ENCODE measurements at regions not wholly inside any gene's neighbourhood (a gene's known extent, or its start where the extent isn't known, plus 50 kb on each side); places are given as distances from the start of the nearest gene placed in this dataset.

DNA sequence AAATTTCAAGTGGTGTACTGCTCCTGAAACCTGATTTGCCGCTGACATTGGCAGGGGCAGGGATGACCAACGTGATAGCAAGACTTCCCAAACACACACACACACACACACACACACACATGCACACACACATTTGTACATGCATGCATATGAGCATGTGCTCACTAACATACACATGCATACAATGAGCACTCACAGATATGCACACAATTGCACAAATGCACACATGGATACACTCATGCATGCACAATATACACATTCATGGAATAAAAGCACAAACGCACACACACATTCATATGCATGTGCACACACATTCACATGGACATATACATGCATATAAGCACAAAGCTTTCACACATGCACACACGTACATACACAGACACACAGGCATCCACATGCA lies 181.2 kb upstream of the ZNF618 start:
- in situ Hi-C loops (cut with MboI; ENCODE audit: low sequenced_read_pairs): no loop called here

- in situ Hi-C loops (cut with MboI; ENCODE audit: low sequenced_read_pairs): no loop called here
These were observed 180.7 kb upstream of the ZNF618 start for GRCh38 chr9:113695440-113695851.

- in situ Hi-C loops (cut with MboI; ENCODE audit: low sequenced_read_pairs): no loop called here
These were observed 180.2 kb upstream of the ZNF618 start for GRCh38 chr9:113695901-113696300.

GRCh38 chr9:113701774-113702755 lies 174.0 kb upstream of the ZNF618 start:
- in situ Hi-C loops (cut with MboI; ENCODE audit: low sequenced_read_pairs): no loop called here

- in situ Hi-C loops (cut with MboI; ENCODE audit: low sequenced_read_pairs): no loop called here
These were observed 170.7 kb upstream of the ZNF618 start for GRCh38 chr9:113705306-113705927.

GRCh38 chr9:113705928-113706519 lies 170.1 kb upstream of the ZNF618 start:
- in situ Hi-C loops (cut with MboI; ENCODE audit: low sequenced_read_pairs): no loop called here

DNA sequence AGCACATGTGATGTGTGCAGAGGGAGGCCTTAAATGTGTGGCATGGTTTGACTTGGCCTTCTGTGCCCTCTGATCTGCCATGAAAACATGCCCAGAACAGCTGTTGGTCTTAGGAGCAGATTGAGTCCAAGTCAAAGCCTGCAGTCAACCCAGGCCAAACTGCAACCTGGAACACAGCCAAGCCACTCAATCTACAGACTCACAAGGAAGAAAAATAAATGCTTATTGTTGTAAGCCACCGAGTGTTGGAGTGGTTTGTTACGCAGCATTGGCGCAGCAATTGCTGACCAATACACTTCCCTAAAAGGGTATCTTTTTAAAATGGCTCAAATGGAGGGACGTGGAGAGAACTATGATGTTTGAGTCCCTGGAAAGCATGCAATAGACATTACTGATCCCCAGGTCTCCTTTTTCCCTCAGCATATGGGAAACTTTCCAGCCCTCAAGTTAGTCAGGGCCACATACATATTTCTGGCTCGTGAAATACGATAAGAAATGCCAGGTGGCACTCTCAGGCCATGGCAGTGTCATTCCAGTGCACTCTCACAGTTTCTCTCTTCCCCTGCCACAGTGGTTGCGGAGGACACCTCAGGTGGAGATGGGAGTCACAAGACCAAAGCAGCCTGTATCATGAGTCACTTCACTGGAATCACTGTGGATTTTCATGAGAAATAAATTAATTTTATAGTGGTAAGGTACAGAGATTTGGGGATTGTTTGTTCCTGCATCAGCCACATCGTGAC lies 168.0 kb upstream of the ZNF618 start:
- in situ Hi-C loops (cut with MboI; ENCODE audit: low sequenced_read_pairs): no loop called here

GRCh38 chr9:113708821-113709713 lies 167.0 kb upstream of the ZNF618 start:
- in situ Hi-C loops (cut with MboI; ENCODE audit: low sequenced_read_pairs): no loop called here

- in situ Hi-C loops (cut with MboI; ENCODE audit: low sequenced_read_pairs): no loop called here
These were observed 166.4 kb upstream of the ZNF618 start for GRCh38 chr9:113709721-113710120.

GRCh38 chr9:113711251-113711650 lies 164.9 kb upstream of the ZNF618 start:
- in situ Hi-C loops (cut with MboI; ENCODE audit: low sequenced_read_pairs): no loop called here

DNA sequence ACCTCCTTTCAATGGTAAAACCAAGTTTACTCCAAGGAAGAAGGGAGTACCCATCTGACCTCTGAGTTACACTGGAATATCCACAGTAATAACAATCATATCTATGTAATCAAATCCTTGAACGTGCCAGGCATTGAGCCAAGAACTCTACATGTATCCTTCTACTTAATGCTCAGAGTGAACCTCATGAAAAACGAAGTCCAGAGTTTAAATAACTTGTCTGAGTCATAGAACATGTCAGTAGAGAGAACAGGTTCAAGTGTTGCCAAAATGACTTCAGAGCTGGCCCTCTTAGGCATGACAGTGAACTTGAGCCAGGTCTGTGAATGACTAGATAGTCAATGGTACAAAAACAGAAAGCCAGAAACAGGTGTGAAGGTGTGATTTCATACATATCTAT lies 164.1 kb upstream of the ZNF618 start:
- in situ Hi-C loops (cut with MboI; ENCODE audit: low sequenced_read_pairs): no loop called here

- in situ Hi-C loops (cut with MboI; ENCODE audit: low sequenced_read_pairs): no loop called here
These were observed 161.0 kb upstream of the ZNF618 start for GRCh38 chr9:113715086-113715485.

GRCh38 chr9:113719919-113720318 lies 156.2 kb upstream of the ZNF618 start:
- in situ Hi-C loops (cut with MboI; ENCODE audit: low sequenced_read_pairs): no loop called here

DNA sequence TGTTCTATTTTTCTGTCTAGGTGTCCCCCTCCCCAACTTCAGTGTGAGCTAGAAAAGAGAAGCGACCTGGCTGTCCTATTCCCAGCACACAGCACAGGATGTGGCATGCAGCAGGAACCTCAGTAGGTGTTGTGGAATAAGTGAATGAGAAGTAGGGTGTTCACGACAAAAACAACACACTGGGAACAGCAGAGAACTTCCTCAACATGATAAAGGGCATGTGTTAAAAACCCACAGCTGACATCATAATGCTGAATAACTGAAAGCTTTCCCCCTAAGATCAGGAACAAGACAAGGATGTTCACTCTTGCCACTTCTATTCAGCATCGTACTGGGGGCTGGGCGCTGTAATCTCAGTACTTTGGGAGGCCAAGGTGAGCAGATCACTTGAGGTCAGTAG lies 155.6 kb upstream of the ZNF618 start:
- in situ Hi-C loops (cut with MboI; ENCODE audit: low sequenced_read_pairs): no loop called here

GRCh38 chr9:113721856-113722255 lies 154.3 kb upstream of the ZNF618 start:
- in situ Hi-C loops (cut with MboI; ENCODE audit: low sequenced_read_pairs): no loop called here

- in situ Hi-C loops (cut with MboI; ENCODE audit: low sequenced_read_pairs): no loop called here
These were observed 151.9 kb upstream of the ZNF618 start for GRCh38 chr9:113724202-113724601.

DNA sequence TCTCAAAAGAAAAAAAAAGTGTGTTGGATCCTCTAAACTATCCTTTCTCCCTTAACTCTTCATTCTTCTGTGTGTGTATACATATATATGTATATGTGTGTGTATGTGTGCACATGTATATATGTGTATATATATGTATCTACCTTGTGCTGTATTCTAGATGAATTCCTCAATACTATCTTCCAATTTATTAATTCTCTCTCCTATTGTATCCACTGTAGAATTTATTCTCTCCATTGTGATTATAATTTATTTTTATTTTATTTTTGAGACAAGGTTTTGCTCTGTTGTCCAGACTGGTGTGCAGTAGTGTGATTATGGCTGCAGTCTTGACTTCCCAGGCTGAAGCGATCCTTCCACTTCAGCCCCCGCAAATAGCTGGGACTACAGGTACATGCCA lies 147.1 kb upstream of the ZNF618 start:
- in situ Hi-C loops (cut with MboI; ENCODE audit: low sequenced_read_pairs): no loop called here

GRCh38 chr9:113734826-113735225 lies 141.3 kb upstream of the ZNF618 start:
- in situ Hi-C loops (cut with MboI; ENCODE audit: low sequenced_read_pairs): no loop called here

GRCh38 chr9:113737517-113738271 lies 138.4 kb upstream of the ZNF618 start:
- in situ Hi-C loops (cut with MboI; ENCODE audit: low sequenced_read_pairs): no loop called here
